Smooth muscle cell (in vitro differentiated cells): ENCODE measurements at regions not wholly inside any gene's neighbourhood (a gene's known extent, or its start where the extent isn't known, plus 50 kb on each side); places are given as distances from the start of the nearest gene placed in this dataset.

Source experiments
- DNase-seq: peaks from one replicate; lab custom pipeline; 2025; ENCODE audit not compliant: unreplicated experiment; lab: John Stamatoyannopoulos, UW
- H2AFZ ChIP-seq: fragments of 200-600 bp; sonication (generic); 2 replicates; pipeline ENCODE4 v1.6.0; 2016; ENCODE audit warnings: antibody characterized with exemption, low read depth, mild to moderate bottlenecking
- H3F3A ChIP-seq: fragments of 200-600 bp; sonication (generic); 2 replicates; pipeline ENCODE4 v1.6.0; 2017; ENCODE audit warnings: antibody characterized with exemption, low read depth
- H3K27ac ChIP-seq: fragments of 200-600 bp; sonication (generic); 2 replicates; pipeline ENCODE4 v1.5.1; 2016; ENCODE audit warnings: low read depth, mild to moderate bottlenecking
- H3K27me3 ChIP-seq: fragments of 200-600 bp; sonication (generic); 2 replicates; pipeline ENCODE4 v1.6.1; 2016; ENCODE audit warnings: low read depth, mild to moderate bottlenecking
- H3K36me3 ChIP-seq: fragments of 200-600 bp; sonication (generic); 2 replicates; pipeline ENCODE4 v1.5.1; 2016; ENCODE audit warnings: low read depth
- H3K4me1 ChIP-seq: fragments of 200-600 bp; sonication (generic); 2 replicates; pipeline ENCODE4 v1.5.1; 2016; ENCODE audit warnings: low read depth
- H3K4me2 ChIP-seq: fragments of 200-600 bp; sonication (generic); 2 replicates; pipeline ENCODE4 v1.6.0; 2016; ENCODE audit warnings: mild to moderate bottlenecking
- H3K4me3 ChIP-seq: fragments of 200-600 bp; sonication (generic); 2 replicates; pipeline ENCODE4 v1.5.1; 2016; ENCODE audit warnings: mild to moderate bottlenecking
- H3K79me2 ChIP-seq: fragments of 200-600 bp; sonication (generic); 2 replicates; pipeline ENCODE4 v1.6.0; 2016; ENCODE audit warnings: low read depth, mild to moderate bottlenecking
- H3K9ac ChIP-seq: fragments of 200-600 bp; sonication (generic); 2 replicates; pipeline ENCODE4 v1.6.0; 2016; ENCODE audit warnings: low read depth
- H3K9me3 ChIP-seq: fragments of 200-600 bp; sonication (generic); replicated peaks from 2 replicates; pipeline ENCODE4 v1.5.1; 2016; ENCODE audit warnings: low read depth
- H4K20me1 ChIP-seq: fragments of 200-600 bp; sonication (generic); 2 replicates; pipeline ENCODE4 v1.6.0; 2016; ENCODE audit warnings: low read depth
- CTCF ChIP-seq: fragments of 200-600 bp; sonication (generic); IDR thresholded peaks from 2 replicates; pipeline ENCODE4 v1.5.1; 2017; ENCODE audit warnings: borderline replicate concordance, mild to moderate bottlenecking, antibody characterized with exemption; ENCODE audit not compliant: insufficient read depth, poor library complexity, severe bottlenecking
- WGBS: methylation state at CpG from one replicate; pipeline ENCODE4 v1.1.7; 2016; ENCODE audit warnings: low lambda C conversion rate; 5-methylcytosine and 5-hydroxymethylcytosine counted together

- Histone ChIP-seq H4K20me1 (no peaks in the 10 kb centered on the region), H3K4me3 (no peak overlapping the region), H3K9me3 (no peaks in the 10 kb centered on the region), H3K79me2 (no peaks in the 10 kb centered on the region), H3K27ac (no peak overlapping the region), H2AFZ (no peak overlapping the region), H3K4me1 (no peaks in the 10 kb centered on the region), H3K36me3 (no peaks in the 10 kb centered on the region), H3F3A (no peaks in the 10 kb centered on the region), H3K27me3 (peaks cover 8% of the 10 kb centered on the region), H3K4me2 (no peak overlapping the region), H3K9ac (no peak overlapping the region)
- DNase-seq, result no peak
- WGBS, result 55% methylated on average over 1 of the region's 1 CpG
- TF ChIP-seq CTCF, result no peak
Observed at GRCh38 chr1:89457046-89457445, 67.6 kb upstream of the LRRC8B start.

- Histone ChIP-seq H3K9me3 (no peaks in the 10 kb centered on the region), H3K4me1 (no peaks in the 10 kb centered on the region), H3K4me2 (no peak overlapping the region), H3K9ac (no peak overlapping the region), H2AFZ (no peak overlapping the region), H3K79me2 (no peaks in the 10 kb centered on the region), H3K27ac (no peak overlapping the region), H4K20me1 (no peaks in the 10 kb centered on the region), H3K27me3 (peaks cover 15% of the 10 kb centered on the region), H3K36me3 (no peaks in the 10 kb centered on the region), H3K4me3 (no peak overlapping the region), H3F3A (no peaks in the 10 kb centered on the region)
- DNase-seq, result no peak
- TF ChIP-seq CTCF, result no peak
- 92% methylated on average over 2 of the region's 2 CpGs for WGBS
Observed at GRCh38 chr1:89459081-89459480, 65.5 kb upstream of the LRRC8B start.

- TF ChIP-seq CTCF, result no peak
- Histone ChIP-seq H3K4me2 (no peak overlapping the region), H3F3A (no peaks in the 10 kb centered on the region), H3K4me1 (no peaks in the 10 kb centered on the region), H2AFZ (no peak overlapping the region), H3K9ac (no peak overlapping the region), H3K4me3 (no peak overlapping the region), H3K27me3 (peaks cover 15% of the 10 kb centered on the region), H3K9me3 (no peaks in the 10 kb centered on the region), H3K36me3 (no peaks in the 10 kb centered on the region), H3K79me2 (no peaks in the 10 kb centered on the region), H4K20me1 (no peaks in the 10 kb centered on the region), H3K27ac (no peak overlapping the region)
- no peak for DNase-seq
- WGBS, result 83% methylated on average over 1 of the region's 1 CpG
Observed at GRCh38 chr1:89460325-89460724, 64.3 kb upstream of the LRRC8B start.

- Histone ChIP-seq H3K9ac (no peak overlapping the region), H3K9me3 (no peaks in the 10 kb centered on the region), H3K27me3 (peaks cover 15% of the 10 kb centered on the region), H2AFZ (no peak overlapping the region), H3K4me1 (no peaks in the 10 kb centered on the region), H3K36me3 (no peaks in the 10 kb centered on the region), H3F3A (no peaks in the 10 kb centered on the region), H3K27ac (no peak overlapping the region), H3K4me2 (no peak overlapping the region), H3K4me3 (no peak overlapping the region), H4K20me1 (no peaks in the 10 kb centered on the region), H3K79me2 (no peaks in the 10 kb centered on the region)
- 84% methylated on average over 3 of the region's 3 CpGs for WGBS
- no peak for TF ChIP-seq CTCF
- DNase-seq, result no peak
Observed at GRCh38 chr1:89462250-89462649, 62.4 kb upstream of the LRRC8B start.
